ENCODE measurements at regions not wholly inside any gene's neighbourhood (a gene's known extent, or its start where the extent isn't known, plus 50 kb on each side); places are given as distances from the start of the nearest gene placed in this dataset.

DNA sequence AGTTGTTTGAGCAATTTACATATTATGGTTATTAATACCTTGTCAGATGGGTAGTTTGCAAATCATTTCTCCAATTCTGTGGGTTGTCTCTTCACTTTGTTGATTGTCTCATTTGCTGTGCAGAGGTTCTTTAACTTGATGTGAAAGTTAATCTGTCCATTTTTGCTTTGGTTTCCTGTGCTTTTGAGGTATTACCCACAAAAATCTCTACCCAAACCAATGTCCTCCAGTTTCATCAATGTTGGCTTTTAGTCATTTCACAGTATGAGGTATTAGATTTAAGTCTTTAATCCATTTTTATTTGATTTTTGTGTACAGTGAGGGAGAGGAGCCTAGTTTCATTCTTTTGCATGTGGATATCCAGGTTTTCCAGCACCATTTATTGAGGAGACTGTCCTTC, 82.4 kb downstream of the MRPS30 start:
- no peaks in the 10 kb centered on the region for H3K9me3 ChIP-seq (replicated peaks; ENCODE audit: insufficient read depth, low read length)
- no peaks in the 10 kb centered on the region for H3K79me2 ChIP-seq (ENCODE audit: low read length)
- no peak overlapping the region for H2AFZ ChIP-seq (ENCODE audit: low read length)
- H3K4me3 ChIP-seq (ENCODE audit: low read length) = no peak overlapping the region
- H3K4me1 ChIP-seq (ENCODE audit: low read length) = peaks cover 6% of the 10 kb centered on the region
- DNase-seq = no peak
- no peaks in the 10 kb centered on the region for H3K36me3 ChIP-seq (replicated peaks; ENCODE audit: insufficient read depth, low read length)
- H3K9me2 ChIP-seq (replicated peaks; ENCODE audit: insufficient read depth, low read length) = no peaks in the 10 kb centered on the region
- no peak overlapping the region for H3K4me2 ChIP-seq (ENCODE audit: low read depth, low read length)
- no peaks in the 10 kb centered on the region for H4K20me1 ChIP-seq (ENCODE audit: insufficient read depth, low read length)
- H3F3A ChIP-seq (ENCODE audit: insufficient read depth, low read length) = peaks cover 4% of the 10 kb centered on the region; the same call in 1 of the 2 replicates
- no peak overlapping the region for H3K9ac ChIP-seq (ENCODE audit: low read length)
- no peaks in the 10 kb centered on the region for H3K27me3 ChIP-seq (replicated peaks; ENCODE audit: insufficient read depth, low read length)
- no peak for TF ChIP-seq CTCF (IDR thresholded peaks at IDR 0.05; ENCODE audit: low read length)
- no peak for TF ChIP-seq EZH2 (optimal IDR thresholded peaks at IDR 0.05; ENCODE audit: low read depth, low read length)
- no peak for TF ChIP-seq EZH2phosphoT487 (IDR thresholded peaks at IDR 0.05; ENCODE audit: low read length)
- no peak overlapping the region for H3K27ac ChIP-seq (ENCODE audit: low read length)

GRCh38 chr5:44900273-44900954, 91.7 kb downstream of the MRPS30 start:
- DNase-seq = no peak
- H3K4me2 ChIP-seq (ENCODE audit: low read depth, low read length) = no peak overlapping the region
- H3K4me3 ChIP-seq (ENCODE audit: low read length) = no peak overlapping the region
- no peaks in the 10 kb centered on the region for H3F3A ChIP-seq (ENCODE audit: insufficient read depth, low read length)
- no peak overlapping the region for H2AFZ ChIP-seq (ENCODE audit: low read length)
- no peak overlapping the region for H3K9ac ChIP-seq (ENCODE audit: low read length)
- no peaks in the 10 kb centered on the region; the same call in 1 of the 2 replicates for H3K27me3 ChIP-seq (replicated peaks; ENCODE audit: insufficient read depth, low read length)
- no peaks in the 10 kb centered on the region for H3K9me2 ChIP-seq (replicated peaks; ENCODE audit: insufficient read depth, low read length)
- no peaks in the 10 kb centered on the region for H4K20me1 ChIP-seq (ENCODE audit: insufficient read depth, low read length)
- no peaks in the 10 kb centered on the region for H3K9me3 ChIP-seq (replicated peaks; ENCODE audit: insufficient read depth, low read length)
- no peaks in the 10 kb centered on the region for H3K4me1 ChIP-seq (ENCODE audit: low read length)
- no peak for TF ChIP-seq EZH2 (optimal IDR thresholded peaks at IDR 0.05; ENCODE audit: low read depth, low read length)
- TF ChIP-seq CTCF (IDR thresholded peaks at IDR 0.05; ENCODE audit: low read length) = no peak
- no peak for TF ChIP-seq EZH2phosphoT487 (IDR thresholded peaks at IDR 0.05; ENCODE audit: low read length)
- H3K79me2 ChIP-seq (ENCODE audit: low read length) = no peaks in the 10 kb centered on the region
- no peak overlapping the region for H3K27ac ChIP-seq (ENCODE audit: low read length)
- no peaks in the 10 kb centered on the region for H3K36me3 ChIP-seq (replicated peaks; ENCODE audit: insufficient read depth, low read length)

DNA sequence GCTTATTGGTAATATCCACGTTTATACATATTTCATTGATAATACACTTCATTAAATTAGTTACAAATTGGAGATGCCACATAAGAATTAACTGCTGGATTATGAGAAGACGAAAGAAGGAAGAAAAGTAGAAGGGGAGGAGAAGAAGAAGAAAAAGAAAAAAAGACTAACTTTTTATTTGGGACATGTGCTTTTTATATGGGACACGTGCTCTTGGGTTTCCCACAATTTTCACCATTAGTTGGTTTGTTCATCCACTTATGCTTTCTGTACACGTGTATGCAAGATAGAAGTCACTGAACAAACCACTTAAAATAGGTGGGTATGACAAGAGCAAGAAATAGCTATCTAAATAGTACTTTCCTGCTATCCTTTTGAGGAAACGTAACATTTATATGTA, 98.6 kb downstream of the MRPS30 start:
- Histone ChIP-seq H2AFZ (ENCODE audit: low read length) (no peak overlapping the region), H3K27ac (ENCODE audit: low read length) (no peak overlapping the region), H3K9ac (ENCODE audit: low read length) (no peak overlapping the region), H3K36me3 (replicated peaks; ENCODE audit: insufficient read depth, low read length) (no peaks in the 10 kb centered on the region), H3K79me2 (ENCODE audit: low read length) (no peaks in the 10 kb centered on the region), H3F3A (ENCODE audit: insufficient read depth, low read length) (no peaks in the 10 kb centered on the region), H3K9me3 (replicated peaks; ENCODE audit: insufficient read depth, low read length) (no peaks in the 10 kb centered on the region), H4K20me1 (ENCODE audit: insufficient read depth, low read length) (no peaks in the 10 kb centered on the region), H3K4me1 (ENCODE audit: low read length) (no peaks in the 10 kb centered on the region), H3K27me3 (replicated peaks; ENCODE audit: insufficient read depth, low read length) (no peaks in the 10 kb centered on the region), H3K4me3 (ENCODE audit: low read length) (no peak overlapping the region), H3K9me2 (replicated peaks; ENCODE audit: insufficient read depth, low read length) (no peaks in the 10 kb centered on the region), H3K4me2 (ENCODE audit: low read depth, low read length) (no peak overlapping the region)
- DNase-seq = no peak
- TF ChIP-seq EZH2 (optimal IDR thresholded peaks at IDR 0.05; ENCODE audit: low read depth, low read length) = no peak
- TF ChIP-seq EZH2phosphoT487 (IDR thresholded peaks at IDR 0.05; ENCODE audit: low read length) = no peak
- no peak for TF ChIP-seq CTCF (IDR thresholded peaks at IDR 0.05; ENCODE audit: low read length)

All from MM.1S (cell line).